ENCODE measurements at regions not wholly inside any gene's neighbourhood (a gene's known extent, or its start where the extent isn't known, plus 50 kb on each side); places are given as distances from the start of the nearest gene placed in this dataset.
A peak's percentile ranks its signal among the peaks of the same experiment; 100 is the strongest.

DNA sequence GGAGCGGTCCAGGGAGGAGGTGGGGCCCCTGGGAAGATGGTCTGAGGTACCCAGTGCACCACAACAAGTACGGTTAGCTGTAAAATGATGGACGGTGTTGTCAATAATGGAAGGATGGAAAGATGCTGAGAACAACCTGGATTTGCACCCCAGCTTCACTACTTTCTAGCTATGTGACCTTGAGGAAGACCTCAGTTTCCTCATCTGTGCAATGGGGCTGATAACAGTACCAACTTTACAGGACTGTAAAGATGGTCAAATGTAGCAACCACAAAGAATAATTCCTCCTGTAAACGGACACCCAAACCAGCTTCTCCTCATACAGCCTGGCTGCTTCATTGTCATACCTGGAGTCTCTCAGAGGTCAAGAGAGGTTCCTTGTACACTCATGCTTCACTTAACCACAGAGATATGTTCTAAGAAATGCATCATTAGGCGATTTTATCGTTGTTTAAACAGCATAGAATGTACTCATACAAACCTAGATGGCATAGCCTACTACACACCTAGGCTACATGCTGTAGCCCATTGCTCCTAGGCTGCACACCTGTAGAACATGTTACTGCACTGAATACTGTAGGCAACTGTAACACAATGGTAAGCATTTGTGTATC, 65.5 kb upstream of the LMO2 start (continued):
- TF ChIP-seq NCOR1 (IDR thresholded peaks at IDR 0.05), result peak; percentile 26; the same call in 1 of the 2 replicates
- peak; percentile 59 for TF ChIP-seq PHF20 (IDR thresholded peaks at IDR 0.05; ENCODE audit: partially characterized antibody)
- no peak for TF ChIP-seq POLR3G (IDR thresholded peaks at IDR 0.05; ENCODE audit: extremely low read depth, insufficient read length, insufficient replicate concordance)
- no peak for TF ChIP-seq CBX8 (IDR thresholded peaks at IDR 0.05; ENCODE audit: borderline replicate concordance, extremely low read depth, low read depth, low read length, poor library complexity, severe bottlenecking)
- no peak for TF ChIP-seq ZNF77 (CRISPR knock-in tag; IDR thresholded peaks at IDR 0.05)
- no peak for TF ChIP-seq SRSF9 (IDR thresholded peaks at IDR 0.05; ENCODE audit: borderline replicate concordance, low read depth, low read length)
- TF ChIP-seq SREBF2 (CRISPR knock-in tag; IDR thresholded peaks at IDR 0.05), result no peak
- TF ChIP-seq, protein P1, sequence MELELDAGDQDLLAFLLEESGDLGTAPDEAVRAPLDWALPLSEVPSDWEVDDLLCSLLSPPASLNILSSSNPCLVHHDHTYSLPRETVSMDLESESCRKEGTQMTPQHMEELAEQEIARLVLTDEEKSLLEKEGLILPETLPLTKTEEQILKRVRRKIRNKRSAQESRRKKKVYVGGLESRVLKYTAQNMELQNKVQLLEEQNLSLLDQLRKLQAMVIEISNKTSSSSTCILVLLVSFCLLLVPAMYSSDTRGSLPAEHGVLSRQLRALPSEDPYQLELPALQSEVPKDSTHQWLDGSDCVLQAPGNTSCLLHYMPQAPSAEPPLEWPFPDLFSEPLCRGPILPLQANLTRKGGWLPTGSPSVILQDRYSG (tag; conservative IDR thresholded peaks at IDR 0.05; ENCODE audit: low read depth), result no peak
- no peak for TF ChIP-seq MTA3 (IDR thresholded peaks at IDR 0.05; ENCODE audit: borderline replicate concordance)
- TF ChIP-seq TCF3 (CRISPR knock-in tag; IDR thresholded peaks at IDR 0.05), result no peak
- TF ChIP-seq, protein P2, sequence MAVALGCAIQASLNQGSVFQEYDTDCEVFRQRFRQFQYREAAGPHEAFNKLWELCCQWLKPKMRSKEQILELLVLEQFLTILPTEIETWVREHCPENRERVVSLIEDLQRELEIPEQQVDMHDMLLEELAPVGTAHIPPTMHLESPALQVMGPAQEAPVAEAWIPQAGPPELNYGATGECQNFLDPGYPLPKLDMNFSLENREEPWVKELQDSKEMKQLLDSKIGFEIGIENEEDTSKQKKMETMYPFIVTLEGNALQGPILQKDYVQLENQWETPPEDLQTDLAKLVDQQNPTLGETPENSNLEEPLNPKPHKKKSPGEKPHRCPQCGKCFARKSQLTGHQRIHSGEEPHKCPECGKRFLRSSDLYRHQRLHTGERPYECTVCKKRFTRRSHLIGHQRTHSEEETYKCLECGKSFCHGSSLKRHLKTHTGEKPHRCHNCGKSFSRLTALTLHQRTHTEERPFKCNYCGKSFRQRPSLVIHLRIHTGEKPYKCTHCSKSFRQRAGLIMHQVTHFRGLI (CRISPR knock-in tag; IDR thresholded peaks at IDR 0.05), result no peak
- TF ChIP-seq, protein P3, sequence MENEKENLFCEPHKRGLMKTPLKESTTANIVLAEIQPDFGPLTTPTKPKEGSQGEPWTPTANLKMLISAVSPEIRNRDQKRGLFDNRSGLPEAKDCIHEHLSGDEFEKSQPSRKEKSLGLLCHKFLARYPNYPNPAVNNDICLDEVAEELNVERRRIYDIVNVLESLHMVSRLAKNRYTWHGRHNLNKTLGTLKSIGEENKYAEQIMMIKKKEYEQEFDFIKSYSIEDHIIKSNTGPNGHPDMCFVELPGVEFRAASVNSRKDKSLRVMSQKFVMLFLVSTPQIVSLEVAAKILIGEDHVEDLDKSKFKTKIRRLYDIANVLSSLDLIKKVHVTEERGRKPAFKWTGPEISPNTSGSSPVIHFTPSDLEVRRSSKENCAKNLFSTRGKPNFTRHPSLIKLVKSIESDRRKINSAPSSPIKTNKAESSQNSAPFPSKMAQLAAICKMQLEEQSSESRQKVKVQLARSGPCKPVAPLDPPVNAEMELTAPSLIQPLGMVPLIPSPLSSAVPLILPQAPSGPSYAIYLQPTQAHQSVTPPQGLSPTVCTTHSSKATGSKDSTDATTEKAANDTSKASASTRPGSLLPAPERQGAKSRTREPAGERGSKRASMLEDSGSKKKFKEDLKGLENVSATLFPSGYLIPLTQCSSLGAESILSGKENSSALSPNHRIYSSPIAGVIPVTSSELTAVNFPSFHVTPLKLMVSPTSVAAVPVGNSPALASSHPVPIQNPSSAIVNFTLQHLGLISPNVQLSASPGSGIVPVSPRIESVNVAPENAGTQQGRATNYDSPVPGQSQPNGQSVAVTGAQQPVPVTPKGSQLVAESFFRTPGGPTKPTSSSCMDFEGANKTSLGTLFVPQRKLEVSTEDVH (IDR thresholded peaks at IDR 0.05; ENCODE audit: low read depth, partially characterized antibody), result no peak
- no peak for TF ChIP-seq ZNF766 (CRISPR knock-in tag; conservative IDR thresholded peaks at IDR 0.05)
- TF ChIP-seq TCF7 (IDR thresholded peaks at IDR 0.05; ENCODE audit: borderline replicate concordance), result no peak
- TF ChIP-seq, protein P4, sequence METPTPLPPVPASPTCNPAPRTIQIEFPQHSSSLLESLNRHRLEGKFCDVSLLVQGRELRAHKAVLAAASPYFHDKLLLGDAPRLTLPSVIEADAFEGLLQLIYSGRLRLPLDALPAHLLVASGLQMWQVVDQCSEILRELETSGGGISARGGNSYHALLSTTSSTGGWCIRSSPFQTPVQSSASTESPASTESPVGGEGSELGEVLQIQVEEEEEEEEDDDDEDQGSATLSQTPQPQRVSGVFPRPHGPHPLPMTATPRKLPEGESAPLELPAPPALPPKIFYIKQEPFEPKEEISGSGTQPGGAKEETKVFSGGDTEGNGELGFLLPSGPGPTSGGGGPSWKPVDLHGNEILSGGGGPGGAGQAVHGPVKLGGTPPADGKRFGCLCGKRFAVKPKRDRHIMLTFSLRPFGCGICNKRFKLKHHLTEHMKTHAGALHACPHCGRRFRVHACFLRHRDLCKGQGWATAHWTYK (CRISPR knock-in tag; IDR thresholded peaks at IDR 0.05), result no peak
- no peak for TF ChIP-seq ZBTB17 (CRISPR knock-in tag; IDR thresholded peaks at IDR 0.05)
- TF ChIP-seq, protein P5, sequence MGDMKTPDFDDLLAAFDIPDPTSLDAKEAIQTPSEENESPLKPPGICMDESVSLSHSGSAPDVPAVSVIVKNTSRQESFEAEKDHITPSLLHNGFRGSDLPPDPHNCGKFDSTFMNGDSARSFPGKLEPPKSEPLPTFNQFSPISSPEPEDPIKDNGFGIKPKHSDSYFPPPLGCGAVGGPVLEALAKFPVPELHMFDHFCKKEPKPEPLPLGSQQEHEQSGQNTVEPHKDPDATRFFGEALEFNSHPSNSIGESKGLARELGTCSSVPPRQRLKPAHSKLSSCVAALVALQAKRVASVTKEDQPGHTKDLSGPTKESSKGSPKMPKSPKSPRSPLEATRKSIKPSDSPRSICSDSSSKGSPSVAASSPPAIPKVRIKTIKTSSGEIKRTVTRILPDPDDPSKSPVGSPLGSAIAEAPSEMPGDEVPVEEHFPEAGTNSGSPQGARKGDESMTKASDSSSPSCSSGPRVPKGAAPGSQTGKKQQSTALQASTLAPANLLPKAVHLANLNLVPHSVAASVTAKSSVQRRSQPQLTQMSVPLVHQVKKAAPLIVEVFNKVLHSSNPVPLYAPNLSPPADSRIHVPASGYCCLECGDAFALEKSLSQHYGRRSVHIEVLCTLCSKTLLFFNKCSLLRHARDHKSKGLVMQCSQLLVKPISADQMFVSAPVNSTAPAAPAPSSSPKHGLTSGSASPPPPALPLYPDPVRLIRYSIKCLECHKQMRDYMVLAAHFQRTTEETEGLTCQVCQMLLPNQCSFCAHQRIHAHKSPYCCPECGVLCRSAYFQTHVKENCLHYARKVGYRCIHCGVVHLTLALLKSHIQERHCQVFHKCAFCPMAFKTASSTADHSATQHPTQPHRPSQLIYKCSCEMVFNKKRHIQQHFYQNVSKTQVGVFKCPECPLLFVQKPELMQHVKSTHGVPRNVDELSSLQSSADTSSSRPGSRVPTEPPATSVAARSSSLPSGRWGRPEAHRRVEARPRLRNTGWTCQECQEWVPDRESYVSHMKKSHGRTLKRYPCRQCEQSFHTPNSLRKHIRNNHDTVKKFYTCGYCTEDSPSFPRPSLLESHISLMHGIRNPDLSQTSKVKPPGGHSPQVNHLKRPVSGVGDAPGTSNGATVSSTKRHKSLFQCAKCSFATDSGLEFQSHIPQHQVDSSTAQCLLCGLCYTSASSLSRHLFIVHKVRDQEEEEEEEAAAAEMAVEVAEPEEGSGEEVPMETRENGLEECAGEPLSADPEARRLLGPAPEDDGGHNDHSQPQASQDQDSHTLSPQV (IDR thresholded peaks at IDR 0.05), result no peak
- TF ChIP-seq HDAC2 (IDR thresholded peaks at IDR 0.05), result peak; percentile 98

Measured in K562 (cell line).